Body of pancreas (tissue), 4 donors: ENCODE measurements at regions not wholly inside any gene's neighbourhood (a gene's known extent, or its start where the extent isn't known, plus 50 kb on each side); places are given as distances from the start of the nearest gene placed in this dataset.

Source experiments
- ATAC-seq: fragments of 150-250 bp; one replicate; pipeline ENCODE4 v1.9.1; 2016
- DNase-seq, 4 donors: peaks; one replicate each; pipeline ENCODE4 v3.0.0-alpha.2; 2019
- H3K27ac ChIP-seq, 4 donors: fragments of 200-600 bp; sonication (generic); 1 replicate in 3 of 4; 2 replicates in 1 of 4; pipeline versions ENCODE4 v1.5.1 to v1.6.1; 2016 to 2019; ENCODE audit warnings: mild to moderate bottlenecking in 1 of 4, mixed read lengths in 1 of 4, moderate library complexity in 1 of 4
- H3K27me3 ChIP-seq, 2 donors: fragments of 200-600 bp; sonication (generic); one replicate each; pipeline ENCODE4 v1.6.0; 2016; ENCODE audit warnings: mild to moderate bottlenecking in 1 of 2
- H3K36me3 ChIP-seq, 2 donors: fragments of 200-600 bp; sonication (generic); replicated peaks in 1 of 2; 2 replicates each; pipeline ENCODE4 v1.5.1; 2016; ENCODE audit warnings: low read depth in 2 of 2; ENCODE audit not compliant: insufficient read depth in 1 of 2
- H3K4me1 ChIP-seq: fragments of 200-600 bp; sonication (generic); one replicate; pipeline ENCODE4 v1.6.0; 2016
- H3K4me3 ChIP-seq, 2 donors: fragments of 200-600 bp; sonication (generic); 1 replicate in 1 of 2; 2 replicates in 1 of 2; pipeline ENCODE4 v1.5.1; 2016 to 2019
- H3K9me3 ChIP-seq, 3 donors: fragments of 200-600 bp; sonication (generic); 1 replicate in 2 of 3; 2 replicates in 1 of 3; pipeline ENCODE4 v1.5.1; 2016
- POLR2A ChIP-seq, 3 donors: fragments of 450-650 bp; IDR thresholded peaks; one replicate each; pipeline ENCODE4 v1.6.1; 2016; ENCODE audit warnings: antibody characterized with exemption in 3 of 3, mild to moderate bottlenecking in 2 of 3
- WGBS, 2 donors: methylation state at CpG; one replicate each; pipeline ENCODE4 v1.1.5; 2017; 5-methylcytosine and 5-hydroxymethylcytosine counted together
- intact Hi-C: fragments of 100-400 bp; cut with DNase I; formaldehyde crosslinking; loops from one replicate; pipeline ENCODE4 v1.15.1; 2023
- TF ChIP-seq, protein P1 (sequence below), 7 experiments: fragments of 450-650 bp in 4 of 7; fragments of 200-600 bp in 3 of 7; sonication (generic) in 3 of 7; IDR thresholded peaks; one replicate each; pipeline ENCODE4 v1.5.1; 2016 to 2019; ENCODE audit warnings: antibody characterized with exemption in 7 of 7

- Histone ChIP-seq H3K27me3 (peaks cover 0 to 6% of the 10 kb centered on the region in 2 donors), H3K27ac (no peak overlapping the region), H3K9me3 (no peaks in the 10 kb centered on the region), H3K4me1 (no peaks in the 10 kb centered on the region), H3K36me3 (no peaks in the 10 kb centered on the region), H3K4me3 (no peak overlapping the region)
- ATAC-seq (no peak), DNase-seq (no peak)
- TF ChIP-seq, protein P1, sequence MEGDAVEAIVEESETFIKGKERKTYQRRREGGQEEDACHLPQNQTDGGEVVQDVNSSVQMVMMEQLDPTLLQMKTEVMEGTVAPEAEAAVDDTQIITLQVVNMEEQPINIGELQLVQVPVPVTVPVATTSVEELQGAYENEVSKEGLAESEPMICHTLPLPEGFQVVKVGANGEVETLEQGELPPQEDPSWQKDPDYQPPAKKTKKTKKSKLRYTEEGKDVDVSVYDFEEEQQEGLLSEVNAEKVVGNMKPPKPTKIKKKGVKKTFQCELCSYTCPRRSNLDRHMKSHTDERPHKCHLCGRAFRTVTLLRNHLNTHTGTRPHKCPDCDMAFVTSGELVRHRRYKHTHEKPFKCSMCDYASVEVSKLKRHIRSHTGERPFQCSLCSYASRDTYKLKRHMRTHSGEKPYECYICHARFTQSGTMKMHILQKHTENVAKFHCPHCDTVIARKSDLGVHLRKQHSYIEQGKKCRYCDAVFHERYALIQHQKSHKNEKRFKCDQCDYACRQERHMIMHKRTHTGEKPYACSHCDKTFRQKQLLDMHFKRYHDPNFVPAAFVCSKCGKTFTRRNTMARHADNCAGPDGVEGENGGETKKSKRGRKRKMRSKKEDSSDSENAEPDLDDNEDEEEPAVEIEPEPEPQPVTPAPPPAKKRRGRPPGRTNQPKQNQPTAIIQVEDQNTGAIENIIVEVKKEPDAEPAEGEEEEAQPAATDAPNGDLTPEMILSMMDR (IDR thresholded peaks at IDR 0.05): no peak
- TF ChIP-seq POLR2A (IDR thresholded peaks at IDR 0.05): no peak
- intact Hi-C loops: no loop called here
- 51 to 59% methylated on average over 7 to 33 of the region's 33 CpGs for WGBS, 2 donors
Measured at GRCh38 chr7:1325646-1326510, 93.2 kb downstream of the UNCX start.

DNA sequence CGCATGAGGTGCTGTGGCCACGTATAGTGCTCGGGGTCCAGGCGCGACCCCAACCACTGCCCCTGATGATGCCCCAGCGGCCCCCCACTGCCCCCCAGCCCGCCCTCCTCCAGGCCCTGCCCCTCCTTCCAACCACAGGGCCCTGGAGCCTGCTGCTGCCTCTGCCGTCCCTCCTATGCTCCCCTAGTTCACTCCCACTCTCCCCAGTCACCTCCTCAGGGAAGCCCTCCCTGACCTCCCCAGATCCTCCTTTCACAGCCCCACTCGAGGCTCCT, 93.8 kb downstream of the UNCX start:
- no peak overlapping the region for H3K27ac ChIP-seq
- intact Hi-C loops: no loop called here
- H3K4me3 ChIP-seq: no peak overlapping the region
- no peaks in the 10 kb centered on the region for H3K4me1 ChIP-seq
- peaks cover 0 to 8% of the 10 kb centered on the region in 2 donors for H3K27me3 ChIP-seq
- no peaks in the 10 kb centered on the region for H3K36me3 ChIP-seq
- WGBS, 2 donors: 54 to 71% methylated on average over 8 to 9 of the region's 9 CpGs
- TF ChIP-seq, protein P1 (IDR thresholded peaks at IDR 0.05): no peak
- TF ChIP-seq POLR2A (IDR thresholded peaks at IDR 0.05): no peak
- ATAC-seq: no peak
- H3K9me3 ChIP-seq: no peaks in the 10 kb centered on the region
- DNase-seq: no peak

DNA sequence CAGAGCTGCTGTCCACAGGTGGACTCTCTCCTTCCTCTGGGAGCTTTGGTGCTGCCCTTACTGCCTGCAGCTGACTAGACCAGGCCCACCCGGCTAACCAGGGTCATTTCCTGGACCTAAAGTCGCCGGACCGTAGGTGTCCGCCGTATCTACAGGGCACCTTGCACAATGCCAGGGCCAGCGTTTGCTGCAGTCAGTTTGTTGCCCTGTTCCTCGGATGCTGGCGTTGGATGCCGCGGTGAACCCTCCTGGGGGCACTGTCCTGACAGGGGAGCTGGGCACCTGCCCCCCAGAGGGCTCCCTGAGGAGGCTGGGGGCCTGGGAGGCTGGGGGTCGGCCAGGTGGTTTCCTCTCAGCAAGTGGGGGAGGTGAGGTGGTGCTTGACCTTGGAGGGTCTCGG, 96.6 kb downstream of the UNCX start:
- no peak for DNase-seq
- intact Hi-C loops: no loop called here

GRCh38 chr7:1329966-1330800, 97.5 kb downstream of the UNCX start:
- intact Hi-C loops: no loop called here
- Histone ChIP-seq H3K36me3 (no peaks in the 10 kb centered on the region), H3K4me3 (no peak overlapping the region), H3K27ac (no peak overlapping the region), H3K9me3 (no peaks in the 10 kb centered on the region), H3K4me1 (no peaks in the 10 kb centered on the region), H3K27me3 (peaks cover 0 to 5% of the 10 kb centered on the region in 2 donors)
- DNase-seq: no peak
- WGBS, 2 donors: 62 to 69% methylated on average over 30 to 31 of the region's 38 CpGs
- ATAC-seq: no peak
- TF ChIP-seq, protein P1 (IDR thresholded peaks at IDR 0.05): no peak
- no peak for TF ChIP-seq POLR2A (IDR thresholded peaks at IDR 0.05)

More for the DNA sequence above, 96.6 kb downstream of the UNCX start:
- Histone ChIP-seq H3K9me3 (no peaks in the 10 kb centered on the region), H3K4me3 (no peak overlapping the region), H3K4me1 (no peaks in the 10 kb centered on the region), H3K36me3 (no peaks in the 10 kb centered on the region), H3K27ac (no peak overlapping the region), H3K27me3 (peaks cover 0 to 5% of the 10 kb centered on the region in 2 donors)
- ATAC-seq: no peak
- TF ChIP-seq POLR2A (IDR thresholded peaks at IDR 0.05): no peak
- TF ChIP-seq, protein P1 (IDR thresholded peaks at IDR 0.05): no peak
- 24 to 73% methylated on average over 2 to 13 of the region's 13 CpGs for WGBS, 2 donors
